ENCODE measurements at regions not wholly inside any gene's neighbourhood (a gene's known extent, or its start where the extent isn't known, plus 50 kb on each side); places are given as distances from the start of the nearest gene placed in this dataset.

- Mint-ChIP-seq H3K27me3 (ENCODE audit: insufficient read depth) (no peaks in the 10 kb centered on the region), H3K9me3 (peaks cover 10% of the 10 kb centered on the region), H3K4me3 (no peak overlapping the region), H3K4me1 (peaks cover 6% of the 10 kb centered on the region), H3K36me3 (ENCODE audit: low read depth) (no peaks in the 10 kb centered on the region), H3K27ac (no peak overlapping the region)
- Histone ChIP-seq H3K4me3 (ENCODE audit: low read length) (no peak overlapping the region), H3K9ac (ENCODE audit: extremely low read depth, low read length, poor library complexity, severe bottlenecking) (no peak overlapping the region), H3K4me1 (ENCODE audit: control insufficient read depth, insufficient read depth, low read length) (no peaks in the 10 kb centered on the region), H3K9me3 (ENCODE audit: control insufficient read depth, low read length) (peaks cover 8% of the 10 kb centered on the region), H3K27me3 (ENCODE audit: control insufficient read depth, insufficient read depth, low read length, poor library complexity, severe bottlenecking) (no peaks in the 10 kb centered on the region), H3K27ac (ENCODE audit: low read depth, low read length) (no peak overlapping the region), H3K36me3 (ENCODE audit: control insufficient read depth, insufficient read depth, low read length) (no peaks in the 10 kb centered on the region)
- TF ChIP-seq, protein P1, sequence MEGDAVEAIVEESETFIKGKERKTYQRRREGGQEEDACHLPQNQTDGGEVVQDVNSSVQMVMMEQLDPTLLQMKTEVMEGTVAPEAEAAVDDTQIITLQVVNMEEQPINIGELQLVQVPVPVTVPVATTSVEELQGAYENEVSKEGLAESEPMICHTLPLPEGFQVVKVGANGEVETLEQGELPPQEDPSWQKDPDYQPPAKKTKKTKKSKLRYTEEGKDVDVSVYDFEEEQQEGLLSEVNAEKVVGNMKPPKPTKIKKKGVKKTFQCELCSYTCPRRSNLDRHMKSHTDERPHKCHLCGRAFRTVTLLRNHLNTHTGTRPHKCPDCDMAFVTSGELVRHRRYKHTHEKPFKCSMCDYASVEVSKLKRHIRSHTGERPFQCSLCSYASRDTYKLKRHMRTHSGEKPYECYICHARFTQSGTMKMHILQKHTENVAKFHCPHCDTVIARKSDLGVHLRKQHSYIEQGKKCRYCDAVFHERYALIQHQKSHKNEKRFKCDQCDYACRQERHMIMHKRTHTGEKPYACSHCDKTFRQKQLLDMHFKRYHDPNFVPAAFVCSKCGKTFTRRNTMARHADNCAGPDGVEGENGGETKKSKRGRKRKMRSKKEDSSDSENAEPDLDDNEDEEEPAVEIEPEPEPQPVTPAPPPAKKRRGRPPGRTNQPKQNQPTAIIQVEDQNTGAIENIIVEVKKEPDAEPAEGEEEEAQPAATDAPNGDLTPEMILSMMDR (conservative IDR thresholded peaks at IDR 0.05), result no peak
- no peak for DNase-seq
- 94 to 100% methylated on average over 2 to 3 of the region's 3 CpGs for WGBS, 2 experiments (ENCODE audit: insufficient coverage in 1 of 2, insufficient read length in 1 of 2)
These were observed 57.8 kb upstream of the NAP1L1 start for GRCh38 chr12:76142305-76142704.

- Mint-ChIP-seq H3K27me3 (ENCODE audit: insufficient read depth) (no peaks in the 10 kb centered on the region), H3K27ac (no peak overlapping the region), H3K36me3 (ENCODE audit: low read depth) (no peaks in the 10 kb centered on the region), H3K4me1 (peaks cover 6% of the 10 kb centered on the region), H3K9me3 (peaks cover 10% of the 10 kb centered on the region), H3K4me3 (no peak overlapping the region)
- H3K4me1 ChIP-seq (ENCODE audit: control insufficient read depth, insufficient read depth, low read length), result no peaks in the 10 kb centered on the region
- H3K27me3 ChIP-seq (ENCODE audit: control insufficient read depth, insufficient read depth, low read length, poor library complexity, severe bottlenecking), result no peaks in the 10 kb centered on the region
- H3K4me3 ChIP-seq (ENCODE audit: low read length), result no peak overlapping the region
- no peak for DNase-seq
- H3K27ac ChIP-seq (ENCODE audit: low read depth, low read length), result no peak overlapping the region
- peaks cover 8% of the 10 kb centered on the region for H3K9me3 ChIP-seq (ENCODE audit: control insufficient read depth, low read length)
- TF ChIP-seq, protein P1 (conservative IDR thresholded peaks at IDR 0.05), result no peak
- H3K36me3 ChIP-seq (ENCODE audit: control insufficient read depth, insufficient read depth, low read length), result no peaks in the 10 kb centered on the region
- 90% methylated on average over 1 to 2 of the region's 2 CpGs for WGBS, 2 experiments (ENCODE audit: insufficient coverage in 1 of 2, insufficient read length in 1 of 2)
- no peak overlapping the region for H3K9ac ChIP-seq (ENCODE audit: extremely low read depth, low read length, poor library complexity, severe bottlenecking)
These were observed 54.2 kb upstream of the NAP1L1 start for GRCh38 chr12:76138656-76139055.

DNA sequence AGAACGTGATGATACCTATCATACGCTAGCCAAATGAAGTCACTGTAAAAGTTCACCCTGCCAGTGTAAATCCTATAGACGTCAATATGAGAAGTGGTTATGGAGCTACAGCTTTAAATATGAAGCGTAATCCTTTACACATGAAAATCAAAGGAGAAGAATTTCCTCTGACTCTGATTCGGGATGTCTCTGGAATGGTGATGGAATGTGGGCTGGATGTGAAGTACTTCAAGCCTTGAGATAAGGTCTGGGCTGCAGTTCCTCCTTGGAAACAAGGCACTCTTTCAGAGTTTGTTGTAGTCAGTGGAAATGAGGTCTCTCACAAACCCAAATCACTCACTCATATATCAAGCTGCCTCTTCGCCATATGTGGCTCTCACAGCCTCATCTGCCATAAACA lies 53.1 kb upstream of the NAP1L1 start:
- WGBS, 2 experiments (ENCODE audit: insufficient coverage in 1 of 2, insufficient read length in 1 of 2), result 91 to 93% methylated on average over 6 of the region's 6 CpGs
- TF ChIP-seq, protein P1 (conservative IDR thresholded peaks at IDR 0.05), result no peak
- no peak overlapping the region for H3K9ac ChIP-seq (ENCODE audit: extremely low read depth, low read length, poor library complexity, severe bottlenecking)
- H3K36me3 ChIP-seq (ENCODE audit: control insufficient read depth, insufficient read depth, low read length), result no peaks in the 10 kb centered on the region
- peaks cover 8% of the 10 kb centered on the region for H3K9me3 ChIP-seq (ENCODE audit: control insufficient read depth, low read length)
- Mint-ChIP-seq H3K27me3 (ENCODE audit: insufficient read depth) (no peaks in the 10 kb centered on the region), H3K27ac (no peak overlapping the region), H3K9me3 (peaks cover 10% of the 10 kb centered on the region), H3K4me3 (no peak overlapping the region), H3K36me3 (ENCODE audit: low read depth) (no peaks in the 10 kb centered on the region), H3K4me1 (peaks cover 6% of the 10 kb centered on the region)
- no peaks in the 10 kb centered on the region for H3K27me3 ChIP-seq (ENCODE audit: control insufficient read depth, insufficient read depth, low read length, poor library complexity, severe bottlenecking)
- no peak overlapping the region for H3K27ac ChIP-seq (ENCODE audit: low read depth, low read length)
- no peaks in the 10 kb centered on the region for H3K4me1 ChIP-seq (ENCODE audit: control insufficient read depth, insufficient read depth, low read length)
- no peak overlapping the region for H3K4me3 ChIP-seq (ENCODE audit: low read length)
- no peak for DNase-seq

Data from endodermal cell (in vitro differentiated cells).